Calu3 (cell line): ENCODE measurements at regions not wholly inside any gene's neighbourhood (a gene's known extent, or its start where the extent isn't known, plus 50 kb on each side); places are given as distances from the start of the nearest gene placed in this dataset.
A peak's percentile ranks its signal among the peaks of the same experiment; 100 is the strongest.

Experiments used
- BruUV-seq: library from RNA; stranded (reverse); fragments of 400-500 nt; replicated peaks from 2 replicates; lab custom pipeline; 2021; lab: Mats Ljungman, UMichigan
- CTCF ChIA-PET: fragments of 300-600 bp; sonication (Branson Sonifier 250); formaldehyde crosslinking; loops from one replicate; lab custom pipeline; 2022; ENCODE audit warnings: antibody characterized with exemption; lab: Charles Lee
- DNase-seq: peaks from one replicate; pipeline ENCODE4 v3.0.0; 2022
- H3K27ac Mint-ChIP-seq: one replicate; pipeline ENCODE4 v1.8.0; 2022; ENCODE audit warnings: mixed read lengths; ENCODE audit not compliant: unreplicated experiment
- H3K27me3 Mint-ChIP-seq: one replicate; pipeline ENCODE4 v1.8.0; 2022; ENCODE audit warnings: mixed read lengths; ENCODE audit not compliant: unreplicated experiment
- H3K36me3 Mint-ChIP-seq: one replicate; pipeline ENCODE4 v1.8.0; 2022; ENCODE audit warnings: mild to moderate bottlenecking, moderate library complexity, mixed read lengths; ENCODE audit not compliant: insufficient read depth, unreplicated experiment
- H3K4me1 Mint-ChIP-seq: one replicate; pipeline ENCODE4 v1.8.0; 2022; ENCODE audit warnings: mild to moderate bottlenecking, low read depth, mixed read lengths; ENCODE audit not compliant: unreplicated experiment
- H3K4me3 Mint-ChIP-seq: one replicate; pipeline ENCODE4 v1.8.0; 2022; ENCODE audit warnings: mild to moderate bottlenecking, low read depth, moderate library complexity, mixed read lengths; ENCODE audit not compliant: unreplicated experiment
- H3K9me3 Mint-ChIP-seq: one replicate; pipeline ENCODE4 v1.8.0; 2022; ENCODE audit warnings: low read depth, mixed read lengths; ENCODE audit not compliant: unreplicated experiment
- CTCF ChIP-seq: fragments of 200-600 bp; IDR thresholded peaks from one replicate; pipeline ENCODE4 v1.8.0; 2022; ENCODE audit warnings: antibody characterized with exemption; ENCODE audit not compliant: unreplicated experiment
- intact Hi-C: fragments of 100-400 bp; cut with micrococcal nuclease; formaldehyde crosslinking; loops from one replicate; pipeline ENCODE4 v1.10.0; 2022; ENCODE audit not compliant: unreplicated experiment

- Mint-ChIP-seq H3K4me3 (no peak overlapping the region), H3K27ac (no peak overlapping the region), H3K9me3 (no peaks in the 10 kb centered on the region), H3K36me3 (no peaks in the 10 kb centered on the region), H3K4me1 (peaks cover 31% of the 10 kb centered on the region), H3K27me3 (no peaks in the 10 kb centered on the region)
- DNase-seq: no peak
- no TSS peak for BruUV-seq
- no peak for TF ChIP-seq CTCF
- CTCF ChIA-PET: no interaction called here
- intact Hi-C loops: no loop called here
Measured at GRCh38 chr1:216905781-216906180, 182.6 kb upstream of the ESRRG start.

GRCh38 chr1:216905137-216905536 is 181.9 kb upstream of the ESRRG start:
- TF ChIP-seq CTCF: no peak
- DNase-seq: no peak
- no peak overlapping the region for H3K4me3 Mint-ChIP-seq
- intact Hi-C loops: no loop called here
- H3K9me3 Mint-ChIP-seq: no peaks in the 10 kb centered on the region
- no peaks in the 10 kb centered on the region for H3K27me3 Mint-ChIP-seq
- H3K27ac Mint-ChIP-seq: peak overlapping the region; percentile 0
- BruUV-seq: no TSS peak
- H3K36me3 Mint-ChIP-seq: no peaks in the 10 kb centered on the region
- CTCF ChIA-PET: no interaction called here
- peaks cover 31% of the 10 kb centered on the region for H3K4me1 Mint-ChIP-seq

- Mint-ChIP-seq H3K4me3 (no peak overlapping the region), H3K9me3 (no peaks in the 10 kb centered on the region), H3K27me3 (no peaks in the 10 kb centered on the region), H3K27ac (no peak overlapping the region), H3K4me1 (peaks cover 31% of the 10 kb centered on the region), H3K36me3 (no peaks in the 10 kb centered on the region)
- DNase-seq: no peak
- TF ChIP-seq CTCF: no peak
- intact Hi-C loops: loop anchor here (5.0 kb wide), 2 partner anchors 123 to 328 kb away; no protein-coding TSS in a partner anchor
- CTCF ChIA-PET: no interaction called here
- no TSS peak for BruUV-seq
Measured at GRCh38 chr1:216904471-216904870, 181.2 kb upstream of the ESRRG start.

GRCh38 chr1:216903382-216903740 is 180.1 kb upstream of the ESRRG start:
- peak overlapping the region; percentile 14 for H3K27ac Mint-ChIP-seq
- peak; percentile 48 for DNase-seq
- intact Hi-C loops: loop anchor here (5.0 kb wide), 2 partner anchors 124 to 329 kb away; no protein-coding TSS in a partner anchor
- peaks cover 31% of the 10 kb centered on the region for H3K4me1 Mint-ChIP-seq
- H3K4me3 Mint-ChIP-seq: peak overlapping the region; percentile 9
- H3K27me3 Mint-ChIP-seq: no peaks in the 10 kb centered on the region
- BruUV-seq: no TSS peak
- CTCF ChIA-PET: interaction anchor here (0.9 kb wide), 1 partner anchor 9 kb away, joined by 4 read pairs; no protein-coding TSS in a partner anchor
- H3K9me3 Mint-ChIP-seq: no peaks in the 10 kb centered on the region
- TF ChIP-seq CTCF: no peak
- no peaks in the 10 kb centered on the region for H3K36me3 Mint-ChIP-seq
